Stimulated activated memory B cell treated with anti-CD40 and anti-IgM and Interleukin-4, amounts not matched to agents 10 μg/mL and 1 μg/mL and 100 μg/mL, for 72 hours (primary cell): ENCODE measurements at regions not wholly inside any gene's neighbourhood (a gene's known extent, or its start where the extent isn't known, plus 50 kb on each side); places are given as distances from the start of the nearest gene placed in this dataset.
"Not testable (repeated sequence)": the region's sequence is repeated elsewhere in the genome, so short reads cannot be mapped to it uniquely, and the experiment has no call there.

Experiments used
- ATAC-seq: fragments of 150-1000 bp; cut with Tn5 transposase; 2 replicates; pipeline ENCODE4 v1.10.0; 2021
- H3K27ac Mint-ChIP-seq: one replicate; pipeline ENCODE4 v1.8.0; 2022; ENCODE audit warnings: mild to moderate bottlenecking, mixed read lengths
- H3K27me3 Mint-ChIP-seq: one replicate; pipeline ENCODE4 v1.8.0; 2022; ENCODE audit warnings: mixed read lengths
- H3K36me3 Mint-ChIP-seq: one replicate; pipeline ENCODE4 v1.8.0; 2022; ENCODE audit warnings: mixed read lengths
- H3K4me1 Mint-ChIP-seq: one replicate; pipeline ENCODE4 v1.8.0; 2022; ENCODE audit warnings: mixed read lengths
- H3K4me3 Mint-ChIP-seq: one replicate; pipeline ENCODE4 v1.8.0; 2022; ENCODE audit warnings: mild to moderate bottlenecking, moderate library complexity, mixed read lengths
- H3K9me3 Mint-ChIP-seq: one replicate; pipeline ENCODE4 v1.8.0; 2022; ENCODE audit warnings: mixed read lengths

DNA sequence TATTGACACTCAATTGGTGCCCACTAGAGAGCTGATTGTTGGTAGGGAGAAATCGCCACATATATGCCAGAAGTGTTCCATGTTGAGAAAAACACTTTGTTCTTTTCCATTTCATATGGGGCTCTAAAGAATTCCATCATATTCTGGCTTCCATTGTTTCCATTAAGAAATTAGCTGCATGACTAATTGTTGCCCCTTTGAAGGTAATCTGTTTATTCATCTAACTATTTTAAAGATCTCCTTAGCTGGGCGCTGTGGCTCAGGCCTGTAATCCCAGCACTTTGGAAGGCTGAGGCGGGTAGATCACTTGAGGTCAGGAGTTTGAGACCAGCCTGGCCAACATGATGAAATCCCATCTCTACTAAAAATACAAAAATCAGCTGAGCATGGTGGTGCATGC lies 109.9 kb downstream of the MRPL14 start:
- not testable (repeated sequence) for H3K4me3 Mint-ChIP-seq, H3K9me3 Mint-ChIP-seq, ATAC-seq, H3K4me1 Mint-ChIP-seq, H3K27ac Mint-ChIP-seq, H3K36me3 Mint-ChIP-seq
- H3K27me3 Mint-ChIP-seq: peaks cover 20% of the 10 kb centered on the region

DNA sequence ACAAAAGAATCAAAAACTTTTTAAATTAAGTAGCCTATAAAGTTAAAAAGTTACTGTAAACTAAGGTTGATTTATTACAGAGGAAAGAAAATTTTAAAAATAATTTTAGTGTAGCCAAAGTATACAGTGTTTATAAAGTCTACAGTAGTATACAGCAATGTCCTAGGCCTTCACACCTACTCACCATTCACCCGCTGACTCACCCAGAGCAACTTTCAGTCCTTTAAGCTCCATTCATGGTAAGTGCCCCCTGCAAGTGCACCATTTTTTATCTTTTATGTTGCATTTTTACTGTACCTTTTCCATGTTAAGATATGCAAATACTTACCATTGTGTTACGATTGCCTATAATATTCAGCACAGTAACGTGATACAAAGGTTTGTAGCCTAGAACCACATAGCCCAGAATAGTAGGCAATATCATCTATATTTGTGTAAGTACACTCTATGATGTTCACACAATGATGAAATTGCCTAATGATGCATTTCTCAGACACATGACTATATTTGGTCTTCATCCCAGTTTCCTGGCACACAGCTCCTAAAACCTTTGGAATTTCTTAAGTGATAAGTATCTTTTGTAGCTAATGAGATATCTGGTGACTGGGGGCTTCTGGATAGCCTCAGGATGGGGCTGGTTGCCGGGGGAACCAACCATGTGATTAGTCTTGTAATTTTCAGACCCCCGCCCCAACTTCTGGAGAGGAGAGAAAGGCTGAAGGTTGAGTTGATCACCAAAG lies 111.0 kb downstream of the MRPL14 start:
- no peak overlapping the region for H3K4me3 Mint-ChIP-seq

DNA sequence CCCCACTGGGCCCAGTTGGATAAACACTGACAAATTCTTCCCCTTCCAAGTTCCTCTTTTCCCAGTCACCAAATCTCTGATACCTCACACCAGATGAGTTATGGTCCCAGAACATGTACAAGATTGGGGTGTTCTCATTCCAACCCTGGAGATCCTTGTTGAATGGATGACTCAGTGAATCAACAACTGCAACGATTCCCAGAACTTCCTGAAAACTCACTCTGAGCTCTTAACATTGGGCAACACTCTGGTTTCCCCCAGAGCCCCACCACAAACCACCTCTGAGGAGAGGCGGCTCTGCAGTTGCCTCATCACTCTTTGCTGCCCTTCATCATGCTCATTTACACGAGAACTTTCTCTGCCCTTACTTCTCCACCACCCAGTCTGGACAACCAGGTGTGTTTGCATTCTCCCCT lies 115.2 kb downstream of the MRPL14 start:
- H3K27me3 Mint-ChIP-seq: peaks cover 23% of the 10 kb centered on the region
- no peaks in the 10 kb centered on the region for H3K4me1 Mint-ChIP-seq
- H3K4me3 Mint-ChIP-seq: no peak overlapping the region
- no peaks in the 10 kb centered on the region for H3K36me3 Mint-ChIP-seq
- ATAC-seq: no peak
- H3K27ac Mint-ChIP-seq: no peak overlapping the region
- no peaks in the 10 kb centered on the region for H3K9me3 Mint-ChIP-seq

More for the DNA sequence above, 111.0 kb downstream of the MRPL14 start:
- Mint-ChIP-seq H3K27ac (no peak overlapping the region), H3K9me3 (peaks cover 3% of the 10 kb centered on the region), H3K36me3 (no peaks in the 10 kb centered on the region), H3K4me1 (no peaks in the 10 kb centered on the region), H3K27me3 (peaks cover 18% of the 10 kb centered on the region)
- ATAC-seq: no peak

DNA sequence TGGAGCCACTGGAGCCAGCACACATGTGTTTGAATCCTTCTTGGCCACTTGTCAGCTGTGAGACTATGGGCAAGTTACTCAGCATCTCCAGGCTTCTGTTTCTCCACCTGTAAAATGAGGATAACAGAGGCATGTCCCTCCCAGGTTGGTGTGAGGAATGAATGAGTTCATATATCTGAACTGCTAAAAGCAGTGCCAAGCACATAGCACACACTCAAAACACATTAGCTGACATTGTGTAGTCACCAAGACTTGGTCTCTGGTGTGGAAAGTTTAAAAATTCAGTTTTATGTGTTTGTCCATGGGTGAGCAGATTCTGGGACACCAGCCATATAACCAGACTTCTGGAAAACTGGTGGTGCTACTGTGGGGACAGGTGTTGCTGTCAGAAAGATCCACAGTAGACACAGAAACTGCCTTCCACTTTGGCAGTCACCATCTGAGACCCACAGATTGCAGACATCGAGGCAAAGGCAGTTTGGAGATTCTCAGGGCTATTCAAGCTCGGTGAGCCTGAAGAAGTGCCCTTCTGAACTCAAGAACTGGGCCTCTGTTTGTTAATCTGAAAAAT lies 115.8 kb downstream of the MRPL14 start:
- Mint-ChIP-seq H3K36me3 (no peaks in the 10 kb centered on the region), H3K9me3 (no peaks in the 10 kb centered on the region), H3K4me1 (no peaks in the 10 kb centered on the region), H3K4me3 (no peak overlapping the region), H3K27ac (no peak overlapping the region), H3K27me3 (peaks cover 29% of the 10 kb centered on the region)
- ATAC-seq: no peak

DNA sequence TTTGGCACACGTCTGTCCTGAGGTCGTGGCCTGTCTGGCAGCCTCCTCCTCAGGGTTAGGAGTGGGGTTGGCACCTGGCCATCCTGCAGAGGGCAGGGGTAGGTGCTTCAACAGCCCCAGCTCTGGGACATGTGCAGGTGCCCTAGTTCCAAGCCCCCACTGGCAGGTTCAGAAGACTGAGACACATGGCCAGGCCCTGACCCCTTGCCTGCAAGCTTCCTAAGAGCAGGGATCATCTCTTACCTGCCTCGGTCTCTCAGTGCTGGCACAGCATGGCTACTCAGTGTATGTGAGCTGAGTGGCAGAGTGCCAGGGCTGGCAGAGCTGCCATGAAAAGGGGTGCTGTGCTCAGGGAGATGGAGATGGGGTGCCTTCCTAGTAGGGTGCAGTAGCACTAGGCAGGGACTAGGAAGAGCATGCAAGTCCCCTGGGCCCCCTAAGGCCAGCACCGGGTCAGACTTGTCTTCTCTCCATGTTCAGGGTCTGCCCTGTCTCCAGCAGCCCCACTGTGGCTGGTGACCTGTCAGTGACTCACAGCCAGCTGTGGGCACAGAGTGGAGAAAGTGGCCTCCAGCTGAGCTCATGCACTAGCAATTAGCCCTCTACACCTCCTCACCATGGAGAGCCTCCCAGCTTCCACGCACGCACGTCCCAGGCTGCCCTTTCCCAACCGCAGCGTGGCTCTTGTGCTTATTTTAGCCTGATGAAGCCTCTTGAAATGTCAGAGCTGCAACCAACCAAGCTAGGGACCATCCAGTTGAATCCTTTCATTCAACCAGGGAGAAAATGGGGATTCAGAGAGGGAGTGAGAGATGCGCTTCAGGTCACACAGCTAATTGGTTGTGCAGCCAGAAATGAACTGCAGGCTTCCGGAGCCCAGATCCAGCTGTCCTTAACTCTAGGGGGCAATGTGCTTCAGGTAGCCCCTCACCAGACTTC lies 116.6 kb downstream of the MRPL14 start:
- Mint-ChIP-seq H3K9me3 (no peaks in the 10 kb centered on the region), H3K4me1 (no peaks in the 10 kb centered on the region), H3K36me3 (no peaks in the 10 kb centered on the region), H3K4me3 (no peak overlapping the region), H3K27me3 (peaks cover 37% of the 10 kb centered on the region), H3K27ac (no peak overlapping the region)
- peak; percentile 20 for ATAC-seq

DNA sequence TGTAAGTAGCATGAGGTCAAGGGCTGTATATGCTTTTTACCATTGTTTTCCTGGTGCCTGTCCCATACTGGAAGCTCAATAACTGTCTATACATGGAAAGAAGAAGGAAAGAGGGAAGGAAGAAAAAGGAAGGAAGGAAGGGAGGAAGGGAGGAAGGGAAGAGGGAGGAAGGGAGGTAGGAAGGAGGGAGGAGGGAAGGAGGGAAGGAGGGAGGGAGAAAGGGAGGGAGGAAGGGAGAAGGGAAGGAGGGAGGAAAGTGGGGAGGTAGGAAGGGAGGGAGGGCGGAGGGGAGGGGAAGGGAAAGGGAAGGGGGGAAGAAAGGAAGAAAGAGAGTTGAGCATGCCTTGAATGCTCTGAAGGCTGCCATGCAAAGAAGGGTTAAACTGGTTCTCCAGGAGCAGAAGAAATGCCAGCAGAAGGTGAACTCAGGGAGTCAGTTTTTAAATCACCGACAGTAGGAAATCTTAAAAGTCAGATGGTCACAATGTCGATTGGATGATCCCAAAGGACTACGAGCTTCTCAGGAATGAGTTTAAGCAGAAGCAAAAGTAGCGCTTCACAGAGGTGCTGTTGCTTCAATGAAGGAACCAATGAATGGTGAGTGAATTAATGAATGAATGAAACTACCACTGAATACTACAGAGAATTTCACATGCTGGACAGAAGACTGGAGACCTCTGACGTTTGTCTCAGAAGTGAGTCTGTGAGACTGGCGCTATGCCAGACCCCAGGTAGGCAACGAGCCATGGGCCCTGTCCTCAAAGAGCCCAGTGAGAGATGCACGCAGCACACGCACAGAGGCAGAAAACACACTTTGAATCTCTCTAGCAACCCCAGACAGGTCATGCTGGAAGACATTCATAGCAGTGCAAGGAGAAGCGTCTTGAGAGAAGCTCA lies 117.6 kb downstream of the MRPL14 start:
- Mint-ChIP-seq H3K27ac (no peak overlapping the region), H3K4me1 (no peaks in the 10 kb centered on the region), H3K36me3 (no peaks in the 10 kb centered on the region), H3K27me3 (peaks cover 47% of the 10 kb centered on the region), H3K9me3 (no peaks in the 10 kb centered on the region), H3K4me3 (no peak overlapping the region)
- no peak for ATAC-seq

DNA sequence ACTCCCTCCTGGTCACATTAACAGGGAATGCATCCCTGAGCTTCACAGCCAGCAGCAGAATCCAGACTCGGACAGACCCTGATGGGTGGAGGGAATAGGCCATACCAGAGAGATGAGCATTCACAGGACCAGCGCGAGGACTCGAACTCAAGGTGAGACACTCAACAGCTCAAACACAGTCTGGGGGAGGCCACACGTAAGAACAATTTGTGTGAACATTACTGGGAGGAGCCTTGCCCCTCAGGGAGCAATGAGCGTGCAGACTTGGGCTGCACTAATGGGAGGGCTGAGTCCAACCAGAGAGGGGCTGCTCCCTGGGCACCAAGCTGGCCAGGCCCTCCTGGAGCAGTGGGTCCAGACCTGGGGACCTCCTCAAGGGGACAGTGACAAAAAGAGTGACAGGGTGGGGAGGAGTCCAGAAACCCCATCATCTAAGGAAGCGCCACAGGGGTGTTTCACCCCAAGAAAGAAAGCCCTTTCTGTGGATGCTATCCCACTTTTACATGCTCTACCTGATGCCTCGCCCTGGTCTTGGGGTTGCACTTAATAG lies 118.4 kb downstream of the MRPL14 start:
- Mint-ChIP-seq H3K9me3 (no peaks in the 10 kb centered on the region), H3K27ac (no peak overlapping the region), H3K4me3 (no peak overlapping the region), H3K36me3 (no peaks in the 10 kb centered on the region), H3K27me3 (peaks cover 55% of the 10 kb centered on the region), H3K4me1 (peaks cover 3% of the 10 kb centered on the region)
- no peak for ATAC-seq

DNA sequence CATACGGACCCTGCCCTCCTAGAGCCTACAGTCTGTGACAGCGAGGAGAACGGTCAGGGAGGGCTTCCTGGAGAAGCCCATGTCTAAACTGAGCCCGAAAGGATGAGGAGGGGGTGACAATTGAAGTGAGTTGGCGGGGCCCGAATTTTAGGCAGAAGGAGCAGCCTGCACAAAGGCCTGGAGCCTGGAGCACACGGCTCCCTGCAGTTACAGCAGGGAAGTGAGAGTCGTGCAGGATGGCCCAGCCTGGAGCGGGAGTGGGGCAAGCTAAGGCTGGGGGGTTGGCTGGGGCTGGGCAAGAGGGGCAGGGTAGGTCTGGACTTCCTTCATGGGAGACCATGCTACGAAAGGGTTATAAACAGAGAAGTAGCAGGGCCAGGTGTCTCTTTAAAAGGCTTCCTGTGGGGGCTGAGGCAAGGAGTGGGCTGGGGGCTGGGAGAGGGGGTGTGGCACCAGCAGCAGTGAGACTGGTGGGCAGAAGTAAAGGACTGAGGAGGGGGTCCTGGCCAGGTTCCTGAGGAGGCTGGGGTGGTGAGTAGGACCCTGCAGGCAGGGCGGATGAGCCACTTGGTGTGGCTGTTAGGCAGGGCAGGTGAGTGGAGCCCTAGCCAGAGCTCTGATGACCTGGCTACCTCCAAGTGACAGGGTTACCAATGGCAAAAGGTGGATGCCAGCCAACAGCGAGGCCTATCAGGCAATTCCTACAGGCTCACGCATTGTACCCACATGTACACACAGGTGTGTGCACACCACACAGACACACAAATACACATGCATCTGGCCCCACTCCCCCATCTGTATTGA lies 119.2 kb downstream of the MRPL14 start:
- H3K27ac Mint-ChIP-seq: no peak overlapping the region
- peaks cover 11% of the 10 kb centered on the region for H3K4me1 Mint-ChIP-seq
- ATAC-seq: no peak
- H3K4me3 Mint-ChIP-seq: no peak overlapping the region
- H3K36me3 Mint-ChIP-seq: no peaks in the 10 kb centered on the region
- peaks cover 63% of the 10 kb centered on the region for H3K27me3 Mint-ChIP-seq
- no peaks in the 10 kb centered on the region for H3K9me3 Mint-ChIP-seq

DNA sequence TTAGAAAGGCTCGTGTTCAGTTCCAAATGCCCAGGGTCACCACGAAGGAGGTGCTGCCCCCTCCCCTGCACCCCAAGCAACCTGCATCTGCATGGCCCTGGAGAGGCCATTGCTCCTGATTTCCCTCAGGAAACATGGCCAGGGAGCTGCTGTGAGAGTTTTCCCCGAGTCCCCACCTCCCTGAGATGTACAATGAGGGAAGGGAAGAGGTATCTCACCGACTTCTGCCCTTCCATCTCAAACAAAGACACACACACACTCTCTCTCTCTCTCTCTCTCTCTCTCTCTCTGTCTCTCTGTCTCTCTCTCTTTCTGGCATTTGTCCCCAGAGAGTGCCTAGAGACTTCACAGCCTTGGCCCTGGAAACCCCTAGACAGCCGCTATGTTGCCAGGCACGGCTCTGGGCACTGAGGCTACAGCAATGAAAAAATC lies 120.4 kb downstream of the MRPL14 start:
- peaks cover 69% of the 10 kb centered on the region for H3K27me3 Mint-ChIP-seq
- H3K9me3 Mint-ChIP-seq: no peaks in the 10 kb centered on the region
- ATAC-seq: no peak
- peaks cover 15% of the 10 kb centered on the region for H3K4me1 Mint-ChIP-seq
- H3K27ac Mint-ChIP-seq: no peak overlapping the region
- no peaks in the 10 kb centered on the region for H3K36me3 Mint-ChIP-seq
- no peak overlapping the region for H3K4me3 Mint-ChIP-seq

DNA sequence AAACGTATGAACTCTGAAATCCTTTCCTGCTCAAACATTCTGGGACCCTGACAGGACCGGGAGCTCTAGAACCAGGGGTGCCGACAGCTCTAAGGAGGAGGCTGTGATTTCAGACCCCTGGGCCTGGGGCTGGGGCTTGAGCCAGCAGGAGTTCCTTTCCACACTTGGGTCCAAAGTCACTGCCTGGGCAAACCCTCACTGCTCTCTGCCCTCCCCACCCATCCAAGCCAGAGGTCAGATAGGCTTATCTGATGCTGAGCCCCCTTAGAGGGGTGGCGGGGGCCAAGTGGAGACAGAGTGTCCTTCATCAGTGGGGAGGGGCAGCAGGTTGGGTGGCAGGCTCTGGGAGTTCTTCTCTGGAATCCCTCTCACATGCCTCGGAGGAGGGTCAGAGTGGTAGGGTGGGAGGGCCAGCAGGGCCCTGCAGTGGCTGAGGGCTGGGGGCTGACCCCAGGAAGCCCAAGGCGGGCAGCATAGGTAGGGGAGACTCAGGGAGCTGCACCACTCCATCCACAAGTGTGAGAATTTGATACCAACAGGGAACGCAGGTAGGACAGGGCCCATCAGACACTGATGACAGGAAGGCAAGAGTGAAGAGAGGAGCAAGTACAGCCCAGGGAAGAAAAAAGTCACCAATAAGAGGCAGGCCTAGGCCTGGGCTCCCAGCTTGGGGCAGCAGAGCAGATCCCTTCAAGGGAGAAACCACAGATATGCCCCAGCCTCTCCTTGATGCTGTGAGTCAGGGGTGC lies 121.0 kb downstream of the MRPL14 start:
- H3K27ac Mint-ChIP-seq: no peak overlapping the region
- ATAC-seq: no peak
- no peaks in the 10 kb centered on the region for H3K9me3 Mint-ChIP-seq
- H3K36me3 Mint-ChIP-seq: no peaks in the 10 kb centered on the region
- H3K4me3 Mint-ChIP-seq: no peak overlapping the region
- H3K27me3 Mint-ChIP-seq: peaks cover 69% of the 10 kb centered on the region
- H3K4me1 Mint-ChIP-seq: peaks cover 15% of the 10 kb centered on the region

DNA sequence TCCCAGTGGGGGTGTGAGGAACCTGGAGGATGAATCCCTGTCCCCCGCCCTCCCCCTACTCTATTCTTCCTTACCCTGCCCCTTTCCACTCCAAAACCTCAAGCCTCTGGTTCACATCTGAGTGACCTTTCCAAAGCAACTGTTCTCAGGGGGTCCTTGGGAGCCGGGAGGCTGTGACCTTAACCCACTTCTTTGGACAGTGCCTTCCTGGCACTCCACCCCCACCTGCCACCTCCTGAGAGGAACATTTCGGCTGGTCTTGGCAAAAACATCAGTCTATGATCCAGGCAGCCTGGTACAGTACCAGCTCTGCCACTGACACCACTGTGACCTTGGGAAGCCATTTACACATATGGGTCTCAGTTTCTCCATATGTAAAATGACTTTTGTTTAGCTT lies 121.7 kb downstream of the MRPL14 start:
- Mint-ChIP-seq H3K36me3 (no peaks in the 10 kb centered on the region), H3K27me3 (peaks cover 69% of the 10 kb centered on the region), H3K9me3 (no peaks in the 10 kb centered on the region), H3K4me1 (peaks cover 22% of the 10 kb centered on the region), H3K4me3 (no peak overlapping the region), H3K27ac (no peak overlapping the region)
- no peak for ATAC-seq

DNA sequence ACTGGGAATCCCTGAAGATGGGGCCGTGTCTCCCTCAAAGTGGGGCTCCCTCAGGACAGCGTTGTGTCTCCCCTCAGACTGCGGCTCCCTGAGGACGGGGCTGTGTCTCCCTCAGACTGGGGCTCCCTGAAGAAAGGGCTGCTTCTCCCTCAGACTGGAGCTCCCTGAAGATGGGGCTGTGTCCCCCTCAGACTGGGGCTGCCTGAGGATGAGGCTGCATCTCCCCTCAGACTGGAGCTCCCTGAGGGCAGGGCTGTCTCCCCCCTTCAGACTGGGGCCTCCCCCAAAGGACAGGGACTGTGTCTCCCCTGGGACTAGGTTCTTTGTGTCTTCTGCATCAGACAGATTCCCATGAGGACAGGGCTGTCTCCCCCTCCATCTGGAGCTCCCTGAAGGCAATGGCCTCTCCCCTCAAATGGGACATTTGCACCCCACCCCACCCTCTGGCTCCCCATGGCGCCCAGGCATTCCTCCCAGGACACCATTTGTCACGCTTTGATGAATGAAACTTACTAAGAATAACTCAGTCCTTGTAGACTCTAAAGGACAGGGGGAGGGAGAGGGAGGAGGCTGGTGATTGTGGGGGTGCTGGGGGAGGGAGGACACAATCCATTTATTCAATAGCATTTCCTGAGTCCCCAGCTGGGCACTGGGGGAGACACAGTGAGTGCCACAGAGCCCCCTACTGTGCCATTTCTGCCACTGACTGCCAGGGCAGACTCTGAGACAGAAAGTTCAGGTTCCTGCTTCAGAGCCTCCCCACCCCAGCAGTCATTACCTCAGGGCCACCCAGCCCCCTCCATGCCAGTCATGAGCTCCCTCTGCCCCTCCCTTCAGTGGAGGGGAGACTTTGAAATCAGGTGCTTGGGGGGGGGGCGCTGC lies 122.4 kb downstream of the MRPL14 start:
- ATAC-seq: no peak
- Mint-ChIP-seq H3K27ac (no peak overlapping the region), H3K36me3 (no peaks in the 10 kb centered on the region), H3K27me3 (peaks cover 69% of the 10 kb centered on the region), H3K4me1 (peaks cover 28% of the 10 kb centered on the region), H3K9me3 (no peaks in the 10 kb centered on the region), H3K4me3 (no peak overlapping the region)

DNA sequence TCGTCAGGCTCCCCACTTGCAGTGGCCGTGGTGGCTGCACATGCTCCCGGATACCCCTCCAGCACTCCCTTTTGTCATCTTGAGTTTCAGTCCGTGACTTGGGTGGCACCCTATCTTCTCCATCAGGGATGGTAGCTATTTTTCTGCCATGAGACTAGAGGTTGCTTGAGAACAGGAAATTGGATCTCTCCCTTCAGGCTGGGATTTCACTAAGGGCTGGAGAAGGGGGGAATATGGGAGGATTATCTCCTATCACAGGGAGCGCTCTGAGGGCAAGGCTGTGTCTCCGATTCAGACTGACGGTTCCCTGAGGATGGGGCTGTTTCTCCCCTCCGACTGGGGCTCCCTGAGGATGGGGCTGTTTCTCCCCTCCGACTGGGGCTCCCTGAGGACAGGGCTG lies 123.1 kb downstream of the MRPL14 start:
- ATAC-seq: no peak
- H3K9me3 Mint-ChIP-seq: no peaks in the 10 kb centered on the region
- H3K27me3 Mint-ChIP-seq: peaks cover 67% of the 10 kb centered on the region
- H3K4me1 Mint-ChIP-seq: peaks cover 29% of the 10 kb centered on the region
- no peak overlapping the region for H3K4me3 Mint-ChIP-seq
- H3K27ac Mint-ChIP-seq: no peak overlapping the region
- H3K36me3 Mint-ChIP-seq: no peaks in the 10 kb centered on the region
